ENCODE measurements at regions not wholly inside any gene's neighbourhood (a gene's known extent, or its start where the extent isn't known, plus 50 kb on each side); places are given as distances from the start of the nearest gene placed in this dataset.

DNA sequence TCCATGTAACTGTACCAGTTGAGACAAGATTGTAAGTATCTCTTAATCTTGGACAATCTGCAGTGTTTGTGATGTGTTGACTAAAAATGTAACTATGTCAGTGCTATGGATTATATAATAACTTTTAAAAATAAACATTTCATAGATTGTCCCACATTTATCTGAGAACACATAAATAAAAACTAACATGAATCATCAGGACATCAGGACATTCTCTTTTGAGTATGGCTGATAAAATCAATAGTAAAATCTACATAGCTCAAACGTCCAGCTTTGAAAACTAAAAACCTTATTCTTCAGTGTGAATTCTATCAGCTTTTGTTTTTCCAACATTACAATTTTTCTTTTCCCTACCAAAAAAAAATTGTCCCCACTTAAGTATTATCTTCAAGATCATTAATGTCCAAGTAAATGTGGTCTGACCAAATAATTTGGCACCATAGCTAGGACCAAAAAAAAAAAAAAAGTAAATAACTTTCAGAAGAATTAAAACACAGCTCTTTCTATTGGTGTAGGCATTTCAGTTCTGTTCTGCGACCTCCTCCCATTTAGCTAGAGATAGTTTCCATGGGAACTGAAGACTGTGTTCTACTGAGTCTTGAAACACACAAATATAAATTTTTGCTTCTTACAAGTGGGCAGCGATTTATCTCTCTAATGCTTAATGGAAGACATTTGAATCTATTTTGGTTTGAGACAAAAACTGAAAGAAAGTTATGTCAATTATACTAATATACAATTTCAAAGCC, 123.0 kb upstream of the SGCE start:
- H3K27me3 ChIP-seq (replicated peaks; ENCODE audit: control insufficient read depth, insufficient read depth, low read length) = no peaks in the 10 kb centered on the region

DNA sequence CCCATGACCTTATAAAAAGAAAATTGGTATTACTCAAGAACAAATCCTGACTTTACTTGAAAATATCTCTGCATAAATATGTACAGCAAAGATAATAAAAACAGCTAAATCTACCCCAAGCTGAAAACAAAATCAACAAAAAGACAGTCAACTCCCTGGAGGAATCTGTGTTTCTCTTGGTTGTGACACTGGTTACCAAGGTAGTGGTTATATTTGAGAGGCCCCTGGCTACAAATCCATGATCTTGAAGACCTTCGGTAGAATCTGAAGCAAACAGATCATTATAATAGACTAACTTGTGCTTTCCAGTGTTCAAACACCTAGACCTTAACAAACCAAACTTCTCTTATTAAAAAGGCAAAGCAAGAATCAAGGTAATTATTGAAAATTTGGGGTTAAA, 123.9 kb upstream of the SGCE start:
- H3K27me3 Mint-ChIP-seq (ENCODE audit: insufficient read depth, unreplicated experiment) = no peaks in the 10 kb centered on the region
- intact Hi-C loops (cut with micrococcal nuclease; ENCODE audit: unreplicated experiment) = no loop called here
- Histone ChIP-seq H3K4me3 (ENCODE audit: low read depth, low read length) (no peak overlapping the region), H3K4me1 (no peaks in the 10 kb centered on the region), H3K36me3 (ENCODE audit: control insufficient read depth, insufficient read depth, low read length) (no peaks in the 10 kb centered on the region), H3K9me3 (no peaks in the 10 kb centered on the region), H3K27me3 (replicated peaks; ENCODE audit: control insufficient read depth, insufficient read depth, low read length) (no peaks in the 10 kb centered on the region)
- BruUV-seq (replicated peaks) = no TSS peak
- no peak overlapping the region for H3K27ac Mint-ChIP-seq (ENCODE audit: unreplicated experiment)
- TF ChIP-seq, protein P1, sequence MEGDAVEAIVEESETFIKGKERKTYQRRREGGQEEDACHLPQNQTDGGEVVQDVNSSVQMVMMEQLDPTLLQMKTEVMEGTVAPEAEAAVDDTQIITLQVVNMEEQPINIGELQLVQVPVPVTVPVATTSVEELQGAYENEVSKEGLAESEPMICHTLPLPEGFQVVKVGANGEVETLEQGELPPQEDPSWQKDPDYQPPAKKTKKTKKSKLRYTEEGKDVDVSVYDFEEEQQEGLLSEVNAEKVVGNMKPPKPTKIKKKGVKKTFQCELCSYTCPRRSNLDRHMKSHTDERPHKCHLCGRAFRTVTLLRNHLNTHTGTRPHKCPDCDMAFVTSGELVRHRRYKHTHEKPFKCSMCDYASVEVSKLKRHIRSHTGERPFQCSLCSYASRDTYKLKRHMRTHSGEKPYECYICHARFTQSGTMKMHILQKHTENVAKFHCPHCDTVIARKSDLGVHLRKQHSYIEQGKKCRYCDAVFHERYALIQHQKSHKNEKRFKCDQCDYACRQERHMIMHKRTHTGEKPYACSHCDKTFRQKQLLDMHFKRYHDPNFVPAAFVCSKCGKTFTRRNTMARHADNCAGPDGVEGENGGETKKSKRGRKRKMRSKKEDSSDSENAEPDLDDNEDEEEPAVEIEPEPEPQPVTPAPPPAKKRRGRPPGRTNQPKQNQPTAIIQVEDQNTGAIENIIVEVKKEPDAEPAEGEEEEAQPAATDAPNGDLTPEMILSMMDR (IDR thresholded peaks at IDR 0.05; ENCODE audit: insufficient read depth in 1 of 2, low read depth in 1 of 2, low read length in 1 of 2, severe bottlenecking in 1 of 2, unreplicated experiment in 1 of 2) = no peak
- peaks cover 9% of the 10 kb centered on the region for H3K9me3 Mint-ChIP-seq (ENCODE audit: unreplicated experiment)
- ChIA-PET CTCF (no interaction called here), POLR2A (no interaction called here)
- no peak for DNase-seq
- no peak overlapping the region for H3K4me3 Mint-ChIP-seq (ENCODE audit: unreplicated experiment)
- no peaks in the 10 kb centered on the region for H3K36me3 Mint-ChIP-seq (ENCODE audit: insufficient read depth, unreplicated experiment)
- H3K4me1 Mint-ChIP-seq (ENCODE audit: low read depth, unreplicated experiment) = no peaks in the 10 kb centered on the region

More for the DNA sequence above, 123.0 kb upstream of the SGCE start:
- intact Hi-C loops (cut with micrococcal nuclease; ENCODE audit: unreplicated experiment) = no loop called here
- Histone ChIP-seq H3K4me3 (ENCODE audit: low read depth, low read length) (no peak overlapping the region), H3K9me3 (0 out of 2 replicates have a peak, but pooled peaks cover 5% of the 10 kb centered on the region), H3K4me1 (no peaks in the 10 kb centered on the region), H3K36me3 (ENCODE audit: control insufficient read depth, insufficient read depth, low read length) (no peaks in the 10 kb centered on the region)
- no peaks in the 10 kb centered on the region for H3K27me3 Mint-ChIP-seq (ENCODE audit: insufficient read depth, unreplicated experiment)
- no TSS peak for BruUV-seq (replicated peaks)
- H3K4me1 Mint-ChIP-seq (ENCODE audit: low read depth, unreplicated experiment) = no peaks in the 10 kb centered on the region
- H3K27ac Mint-ChIP-seq (ENCODE audit: unreplicated experiment) = no peak overlapping the region
- H3K4me3 Mint-ChIP-seq (ENCODE audit: unreplicated experiment) = no peak overlapping the region
- CTCF ChIA-PET = no interaction called here
- no peak for DNase-seq
- POLR2A ChIA-PET = no interaction called here
- TF ChIP-seq, protein P1 (IDR thresholded peaks at IDR 0.05; ENCODE audit: insufficient read depth in 1 of 2, low read depth in 1 of 2, low read length in 1 of 2, severe bottlenecking in 1 of 2, unreplicated experiment in 1 of 2) = no peak
- H3K9me3 Mint-ChIP-seq (ENCODE audit: unreplicated experiment) = peaks cover 9% of the 10 kb centered on the region
- H3K36me3 Mint-ChIP-seq (ENCODE audit: insufficient read depth, unreplicated experiment) = no peaks in the 10 kb centered on the region

DNA sequence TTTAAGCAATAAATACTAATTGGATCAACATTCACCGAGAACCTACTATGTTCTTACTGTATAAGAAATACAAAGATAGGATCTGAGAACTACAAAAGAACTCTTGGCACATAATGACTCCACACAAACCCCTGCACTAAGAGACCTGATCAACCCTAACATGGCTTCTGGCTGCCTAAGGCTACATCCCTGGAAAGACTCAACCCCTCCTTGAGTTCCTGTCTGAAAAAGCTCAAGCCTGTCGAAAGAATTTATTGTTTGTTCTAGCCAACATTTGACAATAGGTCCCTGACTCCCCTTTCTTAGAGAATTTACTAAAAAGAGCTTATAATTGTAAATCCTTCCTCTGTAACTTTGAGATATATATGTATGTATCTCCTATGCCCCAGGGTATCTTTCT, 125.3 kb upstream of the SGCE start:
- Mint-ChIP-seq H3K9me3 (ENCODE audit: unreplicated experiment) (peaks cover 9% of the 10 kb centered on the region), H3K27me3 (ENCODE audit: insufficient read depth, unreplicated experiment) (no peaks in the 10 kb centered on the region), H3K27ac (ENCODE audit: unreplicated experiment) (no peak overlapping the region), H3K4me1 (ENCODE audit: low read depth, unreplicated experiment) (no peaks in the 10 kb centered on the region), H3K4me3 (ENCODE audit: unreplicated experiment) (no peak overlapping the region), H3K36me3 (ENCODE audit: insufficient read depth, unreplicated experiment) (no peaks in the 10 kb centered on the region)
- no peaks in the 10 kb centered on the region for H3K27me3 ChIP-seq (replicated peaks; ENCODE audit: control insufficient read depth, insufficient read depth, low read length)
- no TSS peak for BruUV-seq (replicated peaks)
- no peak for DNase-seq
- POLR2A ChIA-PET = no interaction called here
- intact Hi-C loops (cut with micrococcal nuclease; ENCODE audit: unreplicated experiment) = no loop called here
- CTCF ChIA-PET = no interaction called here
- H3K4me3 ChIP-seq (ENCODE audit: low read depth, low read length) = no peak overlapping the region
- no peaks in the 10 kb centered on the region for H3K36me3 ChIP-seq (ENCODE audit: control insufficient read depth, insufficient read depth, low read length)
- no peaks in the 10 kb centered on the region for H3K4me1 ChIP-seq
- TF ChIP-seq, protein P1 (IDR thresholded peaks at IDR 0.05; ENCODE audit: insufficient read depth in 1 of 2, low read depth in 1 of 2, low read length in 1 of 2, severe bottlenecking in 1 of 2, unreplicated experiment in 1 of 2) = no peak
- no peaks in the 10 kb centered on the region for H3K9me3 ChIP-seq
